OCI-LY1 (cell line): ENCODE measurements at regions not wholly inside any gene's neighbourhood (a gene's known extent, or its start where the extent isn't known, plus 50 kb on each side); places are given as distances from the start of the nearest gene placed in this dataset.

Experiments used
- H2AFZ ChIP-seq: fragments of 200-600 bp; sonication (generic), shearing (Covaris generic); 2 replicates; pipeline ENCODE4 v1.6.0; 2014; ENCODE audit warnings: antibody characterized with exemption, mild to moderate bottlenecking, low read length
- H3F3A ChIP-seq: fragments of 200-600 bp; sonication (generic), shearing (Covaris generic); 2 replicates; pipeline ENCODE4 v1.6.0; 2014; ENCODE audit warnings: mild to moderate bottlenecking, antibody characterized with exemption, low read length, moderate library complexity; ENCODE audit not compliant: insufficient read depth
- H3K27ac ChIP-seq: fragments of 200-600 bp; sonication (generic); 2 replicates; pipeline ENCODE4 v1.5.1; 2014; ENCODE audit warnings: low read length, mixed run types, mild to moderate bottlenecking, low read depth; ENCODE audit not compliant: poor library complexity, severe bottlenecking
- H3K27me3 ChIP-seq: fragments of 200-600 bp; sonication (generic); 2 replicates; pipeline ENCODE4 v1.6.0; 2014; ENCODE audit warnings: antibody characterized with exemption, mild to moderate bottlenecking, low read length, moderate library complexity; ENCODE audit not compliant: insufficient read depth
- H3K36me3 ChIP-seq: fragments of 200-600 bp; sonication (generic); 2 replicates; pipeline ENCODE4 v1.6.1; 2014; ENCODE audit warnings: mild to moderate bottlenecking, antibody characterized with exemption, low read length, moderate library complexity, mixed read lengths; ENCODE audit not compliant: insufficient read depth
- H3K4me1 ChIP-seq: fragments of 200-600 bp; sonication (generic); 2 replicates; pipeline ENCODE4 v1.5.1; 2014; ENCODE audit warnings: mild to moderate bottlenecking, low read length, moderate library complexity; ENCODE audit not compliant: insufficient read depth, severe bottlenecking
- H3K4me2 ChIP-seq: fragments of 200-600 bp; sonication (generic), shearing (Covaris generic); 2 replicates; pipeline ENCODE4 v1.6.1; 2014; ENCODE audit warnings: low read length
- H3K4me3 ChIP-seq: fragments of 200-600 bp; sonication (generic); 2 replicates; pipeline ENCODE4 v1.5.1; 2014; ENCODE audit warnings: low read length, low read depth, mild to moderate bottlenecking, mixed read lengths; ENCODE audit not compliant: poor library complexity, severe bottlenecking
- H3K79me2 ChIP-seq: fragments of 200-600 bp; shearing (Covaris generic); 2 replicates; pipeline ENCODE4 v1.6.1; 2016; ENCODE audit warnings: mixed run types, low read length, mixed read lengths; ENCODE audit not compliant: insufficient read depth
- H3K9ac ChIP-seq: fragments of 200-600 bp; sonication (generic), shearing (Covaris generic); 2 replicates; pipeline ENCODE4 v1.6.1; 2014; ENCODE audit warnings: mild to moderate bottlenecking, low read length, mixed read lengths
- H3K9me2 ChIP-seq: fragments of 200-600 bp; sonication (generic), shearing (Covaris generic); 2 replicates; pipeline ENCODE4 v1.6.1; 2014; ENCODE audit warnings: low read depth, mild to moderate bottlenecking, low read length, mixed read lengths
- H3K9me3 ChIP-seq: fragments of 200-600 bp; shearing (Covaris generic); 2 replicates; pipeline ENCODE4 v1.6.1; 2014; ENCODE audit warnings: low read length, mixed read lengths
- H4K20me1 ChIP-seq: fragments of 200-600 bp; sonication (generic), shearing (Covaris generic); 2 replicates; pipeline ENCODE4 v1.6.0; 2016; ENCODE audit warnings: mild to moderate bottlenecking, low read length; ENCODE audit not compliant: insufficient read depth
- EZH2 ChIP-seq: fragments of 200-600 bp; sonication (generic), shearing (Covaris generic); IDR thresholded peaks from 2 replicates; pipeline ENCODE4 v1.8.0; 2017; ENCODE audit warnings: borderline replicate concordance, mixed run types, mild to moderate bottlenecking, antibody characterized with exemption, low read length, moderate library complexity, mixed read lengths
- TF ChIP-seq, protein P1 (sequence below): fragments of 200-600 bp; sonication (generic), shearing (Covaris generic); IDR thresholded peaks from 2 replicates; pipeline ENCODE4 v1.5.1; 2017; ENCODE audit warnings: mild to moderate bottlenecking, antibody characterized with exemption, low read length, moderate library complexity, mixed read lengths

DNA sequence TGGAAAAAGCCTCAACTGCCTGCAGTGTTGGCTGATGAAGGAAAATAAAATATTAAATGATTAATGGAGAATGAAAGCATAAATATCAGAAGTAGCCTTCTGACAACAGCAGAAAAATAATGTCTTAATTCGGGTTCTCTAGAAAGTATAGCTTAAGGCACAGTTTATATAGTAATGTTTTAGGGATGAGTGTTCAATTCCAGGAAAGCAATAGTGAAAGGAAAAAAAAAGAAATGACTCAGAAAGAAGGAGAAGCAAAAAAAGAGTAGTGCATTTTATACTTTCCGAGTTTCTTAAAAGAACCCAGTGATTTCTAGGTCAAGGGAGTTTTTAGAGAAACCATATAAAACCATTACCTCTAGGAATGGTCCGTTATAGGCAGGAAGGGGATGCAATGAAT, 137.3 kb downstream of the HTR1B start:
- Histone ChIP-seq H3K36me3 (no peaks in the 10 kb centered on the region), H3K27ac (no peak overlapping the region), H3K9me2 (no peaks in the 10 kb centered on the region; the same call in 1 of the 2 replicates), H2AFZ (no peak overlapping the region), H3K4me2 (no peak overlapping the region), H3K4me3 (no peak overlapping the region), H3K9me3 (no peaks in the 10 kb centered on the region), H3F3A (no peaks in the 10 kb centered on the region), H3K79me2 (no peaks in the 10 kb centered on the region), H4K20me1 (no peaks in the 10 kb centered on the region), H3K27me3 (no peaks in the 10 kb centered on the region), H3K4me1 (no peaks in the 10 kb centered on the region), H3K9ac (no peak overlapping the region)
- TF ChIP-seq, protein P1, sequence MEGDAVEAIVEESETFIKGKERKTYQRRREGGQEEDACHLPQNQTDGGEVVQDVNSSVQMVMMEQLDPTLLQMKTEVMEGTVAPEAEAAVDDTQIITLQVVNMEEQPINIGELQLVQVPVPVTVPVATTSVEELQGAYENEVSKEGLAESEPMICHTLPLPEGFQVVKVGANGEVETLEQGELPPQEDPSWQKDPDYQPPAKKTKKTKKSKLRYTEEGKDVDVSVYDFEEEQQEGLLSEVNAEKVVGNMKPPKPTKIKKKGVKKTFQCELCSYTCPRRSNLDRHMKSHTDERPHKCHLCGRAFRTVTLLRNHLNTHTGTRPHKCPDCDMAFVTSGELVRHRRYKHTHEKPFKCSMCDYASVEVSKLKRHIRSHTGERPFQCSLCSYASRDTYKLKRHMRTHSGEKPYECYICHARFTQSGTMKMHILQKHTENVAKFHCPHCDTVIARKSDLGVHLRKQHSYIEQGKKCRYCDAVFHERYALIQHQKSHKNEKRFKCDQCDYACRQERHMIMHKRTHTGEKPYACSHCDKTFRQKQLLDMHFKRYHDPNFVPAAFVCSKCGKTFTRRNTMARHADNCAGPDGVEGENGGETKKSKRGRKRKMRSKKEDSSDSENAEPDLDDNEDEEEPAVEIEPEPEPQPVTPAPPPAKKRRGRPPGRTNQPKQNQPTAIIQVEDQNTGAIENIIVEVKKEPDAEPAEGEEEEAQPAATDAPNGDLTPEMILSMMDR, result no peak
- TF ChIP-seq EZH2, result no peak

DNA sequence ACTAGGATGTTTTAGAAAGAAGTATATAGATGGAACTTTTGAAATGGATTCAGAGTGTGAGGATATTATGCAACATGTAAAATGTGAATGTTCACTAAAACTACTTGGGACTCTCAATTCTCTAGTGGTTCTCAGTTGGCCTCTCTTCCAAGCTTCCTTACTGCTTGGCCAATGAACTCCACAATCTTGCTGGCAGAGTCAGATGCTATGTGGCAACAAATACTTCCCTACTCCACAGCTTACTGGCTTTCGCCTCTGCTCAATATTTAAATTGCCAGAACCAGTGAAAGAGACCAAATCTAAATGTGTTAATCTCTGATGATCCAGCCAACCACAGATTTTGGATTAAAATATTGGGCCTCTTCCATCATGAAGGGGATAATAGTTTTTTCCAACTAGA, 138.4 kb downstream of the HTR1B start:
- H4K20me1 ChIP-seq, result no peaks in the 10 kb centered on the region
- H3K27me3 ChIP-seq, result no peaks in the 10 kb centered on the region
- no peaks in the 10 kb centered on the region for H3F3A ChIP-seq
- H3K9me2 ChIP-seq, result no peaks in the 10 kb centered on the region
- H3K36me3 ChIP-seq, result no peaks in the 10 kb centered on the region
- no peak overlapping the region for H2AFZ ChIP-seq
- no peaks in the 10 kb centered on the region for H3K4me1 ChIP-seq
- H3K4me3 ChIP-seq, result no peak overlapping the region
- H3K9me3 ChIP-seq, result no peaks in the 10 kb centered on the region
- H3K79me2 ChIP-seq, result no peaks in the 10 kb centered on the region
- H3K9ac ChIP-seq, result no peak overlapping the region
- no peak overlapping the region for H3K4me2 ChIP-seq
- H3K27ac ChIP-seq, result no peak overlapping the region
- TF ChIP-seq, protein P1, result no peak
- TF ChIP-seq EZH2, result no peak

DNA sequence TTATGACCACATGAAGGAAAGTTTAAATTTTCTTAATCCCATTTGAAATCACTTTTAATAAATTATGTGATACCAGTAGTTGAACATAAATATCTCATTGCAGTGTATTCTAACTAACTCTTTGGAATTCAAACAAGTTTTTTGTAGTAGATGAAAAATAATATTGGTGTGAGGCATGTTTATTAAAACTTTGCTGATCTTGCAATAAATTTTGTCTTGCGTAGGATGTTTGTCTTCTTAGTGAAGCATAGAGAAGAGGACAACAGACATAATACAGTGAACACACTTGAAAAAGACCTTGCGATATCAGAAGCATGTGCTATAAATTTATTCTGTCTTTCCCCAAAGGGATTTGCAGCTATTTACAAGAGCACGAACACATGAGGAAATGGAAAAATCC, 140.7 kb downstream of the HTR1B start:
- Histone ChIP-seq H2AFZ (no peak overlapping the region), H3K9me2 (no peaks in the 10 kb centered on the region), H3K4me2 (no peak overlapping the region), H3K36me3 (no peaks in the 10 kb centered on the region), H3K9me3 (no peaks in the 10 kb centered on the region), H3K27ac (no peak overlapping the region), H3K4me3 (no peak overlapping the region), H4K20me1 (no peaks in the 10 kb centered on the region), H3K9ac (no peak overlapping the region), H3K27me3 (no peaks in the 10 kb centered on the region), H3F3A (no peaks in the 10 kb centered on the region), H3K79me2 (no peaks in the 10 kb centered on the region), H3K4me1 (no peaks in the 10 kb centered on the region)
- TF ChIP-seq, protein P1, result no peak
- no peak for TF ChIP-seq EZH2
